ENCODE measurements at regions not wholly inside any gene's neighbourhood (a gene's known extent, or its start where the extent isn't known, plus 50 kb on each side); places are given as distances from the start of the nearest gene placed in this dataset.

- Histone ChIP-seq H3K4me3 (ENCODE audit: low read length) (no peak overlapping the region), H3K36me3 (ENCODE audit: control insufficient read depth, insufficient read depth, low read length) (no peaks in the 10 kb centered on the region), H3K4me1 (ENCODE audit: control insufficient read depth, insufficient read depth, low read length) (no peaks in the 10 kb centered on the region), H3K9me3 (ENCODE audit: control insufficient read depth, low read depth, low read length) (no peaks in the 10 kb centered on the region), H3K27me3 (ENCODE audit: control insufficient read depth, insufficient read depth, low read length) (no peaks in the 10 kb centered on the region), H3K27ac (ENCODE audit: low read length) (no peak overlapping the region)
- 100% methylated on average over 1 of the region's 6 CpGs for WGBS (ENCODE audit: insufficient coverage, low lambda C conversion rate)
- DNase-seq: no peak
Observed at GRCh38 chr11:70730411-70730810, 332.1 kb downstream of the CTTN start.

- Histone ChIP-seq H3K27ac (ENCODE audit: low read length) (no peak overlapping the region), H3K36me3 (ENCODE audit: control insufficient read depth, insufficient read depth, low read length) (no peaks in the 10 kb centered on the region), H3K4me1 (ENCODE audit: control insufficient read depth, insufficient read depth, low read length) (no peaks in the 10 kb centered on the region), H3K27me3 (ENCODE audit: control insufficient read depth, insufficient read depth, low read length) (no peaks in the 10 kb centered on the region), H3K4me3 (ENCODE audit: low read length) (no peak overlapping the region), H3K9me3 (ENCODE audit: control insufficient read depth, low read depth, low read length) (no peaks in the 10 kb centered on the region)
- no peak for DNase-seq
- WGBS (ENCODE audit: insufficient coverage, low lambda C conversion rate): 100% methylated on average over 2 of the region's 11 CpGs
Observed at GRCh38 chr11:70731271-70732022, 333.1 kb downstream of the CTTN start.

- Histone ChIP-seq H3K4me3 (ENCODE audit: low read length) (no peak overlapping the region), H3K9me3 (ENCODE audit: control insufficient read depth, low read depth, low read length) (no peaks in the 10 kb centered on the region), H3K4me1 (ENCODE audit: control insufficient read depth, insufficient read depth, low read length) (no peaks in the 10 kb centered on the region), H3K27ac (ENCODE audit: low read length) (no peak overlapping the region), H3K27me3 (ENCODE audit: control insufficient read depth, insufficient read depth, low read length) (no peaks in the 10 kb centered on the region), H3K36me3 (ENCODE audit: control insufficient read depth, insufficient read depth, low read length) (no peaks in the 10 kb centered on the region)
- 100% methylated on average over 2 of the region's 14 CpGs for WGBS (ENCODE audit: insufficient coverage, low lambda C conversion rate)
- no peak for DNase-seq
Observed at GRCh38 chr11:70732023-70732880, 333.9 kb downstream of the CTTN start.

- H3K27ac ChIP-seq (ENCODE audit: low read length): no peak overlapping the region
- DNase-seq: no peak
- no peaks in the 10 kb centered on the region for H3K36me3 ChIP-seq (ENCODE audit: control insufficient read depth, insufficient read depth, low read length)
- WGBS (ENCODE audit: insufficient coverage, low lambda C conversion rate): 100% methylated on average over 1 of the region's 16 CpGs
- no peak overlapping the region for H3K4me3 ChIP-seq (ENCODE audit: low read length)
- no peaks in the 10 kb centered on the region for H3K4me1 ChIP-seq (ENCODE audit: control insufficient read depth, insufficient read depth, low read length)
- H3K27me3 ChIP-seq (ENCODE audit: control insufficient read depth, insufficient read depth, low read length): no peaks in the 10 kb centered on the region
- no peaks in the 10 kb centered on the region for H3K9me3 ChIP-seq (ENCODE audit: control insufficient read depth, low read depth, low read length)
Observed at GRCh38 chr11:70732881-70733196, 334.5 kb downstream of the CTTN start.

- Histone ChIP-seq H3K27me3 (ENCODE audit: control insufficient read depth, insufficient read depth, low read length) (no peaks in the 10 kb centered on the region), H3K4me1 (ENCODE audit: control insufficient read depth, insufficient read depth, low read length) (no peaks in the 10 kb centered on the region), H3K4me3 (ENCODE audit: low read length) (no peak overlapping the region), H3K9me3 (ENCODE audit: control insufficient read depth, low read depth, low read length) (no peaks in the 10 kb centered on the region), H3K36me3 (ENCODE audit: control insufficient read depth, insufficient read depth, low read length) (no peaks in the 10 kb centered on the region), H3K27ac (ENCODE audit: low read length) (no peak overlapping the region)
- no peak for DNase-seq
- WGBS (ENCODE audit: insufficient coverage, low lambda C conversion rate): no CpG with 5 or more reads among the region's 21 CpGs
Observed at GRCh38 chr11:70733327-70734325, 335.3 kb downstream of the CTTN start.

- no peak overlapping the region for H3K27ac ChIP-seq (ENCODE audit: low read length)
- no CpG with 5 or more reads among the region's 8 CpGs for WGBS (ENCODE audit: insufficient coverage, low lambda C conversion rate)
Observed at GRCh38 chr11:70734379-70734778, 336.1 kb downstream of the CTTN start.

GRCh38 chr11:70734911-70735310, 336.6 kb downstream of the CTTN start:
- no peak overlapping the region for H3K27ac ChIP-seq (ENCODE audit: low read length)
- no CpG with 5 or more reads among the region's 15 CpGs for WGBS (ENCODE audit: insufficient coverage, low lambda C conversion rate)
- no peak for DNase-seq

More at GRCh38 chr11:70734379-70734778, 336.1 kb downstream of the CTTN start:
- H3K27me3 ChIP-seq (ENCODE audit: control insufficient read depth, insufficient read depth, low read length): no peaks in the 10 kb centered on the region
- H3K9me3 ChIP-seq (ENCODE audit: control insufficient read depth, low read depth, low read length): no peaks in the 10 kb centered on the region
- H3K4me3 ChIP-seq (ENCODE audit: low read length): no peak overlapping the region
- H3K4me1 ChIP-seq (ENCODE audit: control insufficient read depth, insufficient read depth, low read length): no peaks in the 10 kb centered on the region
- DNase-seq: no peak
- H3K36me3 ChIP-seq (ENCODE audit: control insufficient read depth, insufficient read depth, low read length): no peaks in the 10 kb centered on the region

GRCh38 chr11:70735976-70736375, 337.6 kb downstream of the CTTN start:
- Histone ChIP-seq H3K4me1 (ENCODE audit: control insufficient read depth, insufficient read depth, low read length) (no peaks in the 10 kb centered on the region), H3K9me3 (ENCODE audit: control insufficient read depth, low read depth, low read length) (no peaks in the 10 kb centered on the region), H3K27ac (ENCODE audit: low read length) (no peak overlapping the region), H3K27me3 (ENCODE audit: control insufficient read depth, insufficient read depth, low read length) (no peaks in the 10 kb centered on the region), H3K36me3 (ENCODE audit: control insufficient read depth, insufficient read depth, low read length) (no peaks in the 10 kb centered on the region), H3K4me3 (ENCODE audit: low read length) (no peak overlapping the region)
- WGBS (ENCODE audit: insufficient coverage, low lambda C conversion rate): no CpG with 5 or more reads among the region's 7 CpGs
- no peak for DNase-seq

More at GRCh38 chr11:70734911-70735310, 336.6 kb downstream of the CTTN start:
- no peaks in the 10 kb centered on the region for H3K36me3 ChIP-seq (ENCODE audit: control insufficient read depth, insufficient read depth, low read length)
- H3K4me1 ChIP-seq (ENCODE audit: control insufficient read depth, insufficient read depth, low read length): no peaks in the 10 kb centered on the region
- H3K9me3 ChIP-seq (ENCODE audit: control insufficient read depth, low read depth, low read length): no peaks in the 10 kb centered on the region
- no peak overlapping the region for H3K4me3 ChIP-seq (ENCODE audit: low read length)
- no peaks in the 10 kb centered on the region for H3K27me3 ChIP-seq (ENCODE audit: control insufficient read depth, insufficient read depth, low read length)

- Histone ChIP-seq H3K4me3 (ENCODE audit: low read length) (no peak overlapping the region), H3K4me1 (ENCODE audit: control insufficient read depth, insufficient read depth, low read length) (no peaks in the 10 kb centered on the region), H3K27me3 (ENCODE audit: control insufficient read depth, insufficient read depth, low read length) (no peaks in the 10 kb centered on the region), H3K36me3 (ENCODE audit: control insufficient read depth, insufficient read depth, low read length) (no peaks in the 10 kb centered on the region), H3K27ac (ENCODE audit: low read length) (no peak overlapping the region), H3K9me3 (ENCODE audit: control insufficient read depth, low read depth, low read length) (no peaks in the 10 kb centered on the region)
- DNase-seq: no peak
- WGBS (ENCODE audit: insufficient coverage, low lambda C conversion rate): no CpG with 5 or more reads among the region's 9 CpGs
Observed at GRCh38 chr11:70736461-70736860, 338.1 kb downstream of the CTTN start.
